ENCODE measurements at regions not wholly inside any gene's neighbourhood (a gene's known extent, or its start where the extent isn't known, plus 50 kb on each side); places are given as distances from the start of the nearest gene placed in this dataset.

DNA sequence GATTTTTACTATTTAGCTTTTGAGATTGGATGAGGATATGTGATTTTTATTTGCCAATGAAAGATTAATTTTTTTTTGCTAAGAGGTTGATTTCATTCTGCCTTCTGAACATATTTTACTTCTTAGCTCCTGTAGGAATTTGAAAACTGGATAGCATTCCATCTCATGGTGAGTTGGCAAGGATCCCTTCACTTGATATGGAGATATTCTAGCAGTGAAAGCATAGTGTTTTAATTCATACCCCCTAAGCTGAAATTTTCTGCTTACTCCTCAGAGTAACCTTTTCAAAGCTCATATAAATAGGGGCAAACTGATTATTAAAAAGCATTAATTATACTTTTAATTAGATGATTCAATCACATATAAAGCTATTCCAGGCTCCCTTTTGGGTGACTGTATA is 61.0 kb upstream of the KCNJ3 start:
- TF ChIP-seq SIN3A (IDR thresholded peaks at IDR 0.05; ENCODE audit: borderline replicate concordance, insufficient read depth, low read depth, low read length) (no peak), CTCF (IDR thresholded peaks at IDR 0.05) (no peak), POLR2AphosphoS5 (IDR thresholded peaks at IDR 0.05; ENCODE audit: low read depth, low read length) (no peak), TCF7L2 (IDR thresholded peaks at IDR 0.05; ENCODE audit: low read depth, low read length) (no peak)
- TF ChIP-seq, protein P1, sequence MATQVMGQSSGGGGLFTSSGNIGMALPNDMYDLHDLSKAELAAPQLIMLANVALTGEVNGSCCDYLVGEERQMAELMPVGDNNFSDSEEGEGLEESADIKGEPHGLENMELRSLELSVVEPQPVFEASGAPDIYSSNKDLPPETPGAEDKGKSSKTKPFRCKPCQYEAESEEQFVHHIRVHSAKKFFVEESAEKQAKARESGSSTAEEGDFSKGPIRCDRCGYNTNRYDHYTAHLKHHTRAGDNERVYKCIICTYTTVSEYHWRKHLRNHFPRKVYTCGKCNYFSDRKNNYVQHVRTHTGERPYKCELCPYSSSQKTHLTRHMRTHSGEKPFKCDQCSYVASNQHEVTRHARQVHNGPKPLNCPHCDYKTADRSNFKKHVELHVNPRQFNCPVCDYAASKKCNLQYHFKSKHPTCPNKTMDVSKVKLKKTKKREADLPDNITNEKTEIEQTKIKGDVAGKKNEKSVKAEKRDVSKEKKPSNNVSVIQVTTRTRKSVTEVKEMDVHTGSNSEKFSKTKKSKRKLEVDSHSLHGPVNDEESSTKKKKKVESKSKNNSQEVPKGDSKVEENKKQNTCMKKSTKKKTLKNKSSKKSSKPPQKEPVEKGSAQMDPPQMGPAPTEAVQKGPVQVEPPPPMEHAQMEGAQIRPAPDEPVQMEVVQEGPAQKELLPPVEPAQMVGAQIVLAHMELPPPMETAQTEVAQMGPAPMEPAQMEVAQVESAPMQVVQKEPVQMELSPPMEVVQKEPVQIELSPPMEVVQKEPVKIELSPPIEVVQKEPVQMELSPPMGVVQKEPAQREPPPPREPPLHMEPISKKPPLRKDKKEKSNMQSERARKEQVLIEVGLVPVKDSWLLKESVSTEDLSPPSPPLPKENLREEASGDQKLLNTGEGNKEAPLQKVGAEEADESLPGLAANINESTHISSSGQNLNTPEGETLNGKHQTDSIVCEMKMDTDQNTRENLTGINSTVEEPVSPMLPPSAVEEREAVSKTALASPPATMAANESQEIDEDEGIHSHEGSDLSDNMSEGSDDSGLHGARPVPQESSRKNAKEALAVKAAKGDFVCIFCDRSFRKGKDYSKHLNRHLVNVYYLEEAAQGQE (IDR thresholded peaks at IDR 0.05; ENCODE audit: insufficient read depth in 1 of 2, low read depth in 2 of 2, low read length in 1 of 2), result no peak

Data from Panc1 (cell line).